ENCODE measurements at regions not wholly inside any gene's neighbourhood (a gene's known extent, or its start where the extent isn't known, plus 50 kb on each side); places are given as distances from the start of the nearest gene placed in this dataset.
"Not testable (repeated sequence)": the region's sequence is repeated elsewhere in the genome, so short reads cannot be mapped to it uniquely, and the experiment has no call there.

DNA sequence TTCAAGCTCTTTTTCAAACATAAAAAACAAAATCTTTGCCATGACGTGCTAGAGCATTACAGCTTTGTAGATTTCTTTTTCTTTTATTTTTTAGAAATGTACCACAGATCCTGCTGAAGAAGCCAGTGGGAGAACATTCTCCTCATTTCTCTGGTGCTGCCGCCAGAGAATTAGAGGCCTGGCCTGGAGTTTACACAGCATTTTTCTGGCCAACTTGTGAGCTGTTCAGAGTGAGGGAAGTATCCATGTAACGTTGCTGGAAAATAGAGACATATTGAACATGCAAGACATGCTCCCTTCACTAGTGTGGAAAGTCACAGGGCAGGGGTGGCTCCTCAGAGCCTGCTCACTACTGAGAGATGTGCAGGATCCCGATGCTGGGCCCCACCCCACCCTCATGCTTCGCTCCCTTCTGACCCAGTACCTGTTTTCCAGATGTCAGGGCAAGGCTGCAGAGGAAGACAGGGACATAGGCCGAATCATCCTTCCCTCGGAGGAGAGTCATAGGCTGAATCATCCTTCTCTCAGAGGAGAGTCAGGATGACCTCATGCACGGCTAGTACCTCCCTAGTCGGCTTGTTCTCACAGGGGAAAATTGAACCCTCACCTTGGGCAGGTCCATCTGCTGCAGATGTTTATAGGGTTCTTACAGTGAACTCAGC lies 298.5 kb downstream of the INSIG2 start:
- H3K4me1 Mint-ChIP-seq: no peaks in the 10 kb centered on the region

DNA sequence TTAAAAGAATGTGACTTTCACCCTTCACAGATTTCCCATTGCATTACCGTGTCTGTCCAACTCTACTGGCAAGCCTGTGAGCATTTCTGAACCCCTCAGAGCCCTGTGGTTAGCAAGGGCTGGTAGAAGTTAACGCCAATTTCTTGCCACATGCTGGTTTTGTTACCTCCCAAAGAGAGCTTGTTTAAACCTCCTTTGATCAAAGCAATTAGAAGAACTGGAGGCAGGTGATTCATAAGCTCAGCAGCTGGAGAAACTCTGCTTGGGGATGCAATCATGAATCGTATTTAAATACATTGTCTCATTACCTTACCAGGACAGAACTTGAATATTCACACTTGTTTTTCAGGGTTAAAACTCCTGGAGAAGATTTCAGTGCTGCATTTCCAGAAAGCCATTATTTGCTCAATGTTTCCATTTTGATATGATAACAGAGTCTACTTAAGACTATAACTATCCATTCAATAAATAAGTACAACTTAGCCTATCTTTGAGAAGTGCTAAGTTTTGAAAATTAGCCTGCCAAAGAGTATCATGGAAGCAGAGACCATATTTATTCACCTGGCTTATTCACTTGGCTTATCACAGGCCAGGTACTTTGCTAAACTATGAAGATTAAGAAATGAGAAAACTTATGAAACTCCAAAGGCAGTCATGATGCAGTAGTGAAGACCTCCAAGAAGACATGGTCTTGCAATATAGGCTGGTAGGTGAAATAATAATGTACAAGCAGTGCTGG lies 292.8 kb downstream of the INSIG2 start:
- CTCF ChIA-PET: no interaction called here
- Mint-ChIP-seq H3K4me1 (no peaks in the 10 kb centered on the region), H3K27ac (no peak overlapping the region), H3K36me3 (ENCODE audit: low read depth) (no peaks in the 10 kb centered on the region), H3K9me3 (ENCODE audit: low read depth) (no peaks in the 10 kb centered on the region), H3K27me3 (peaks cover 11% of the 10 kb centered on the region), H3K4me3 (no peak overlapping the region)
- DNase-seq (no peak), ATAC-seq (no peak)
- intact Hi-C loops (cut with DNase I, micrococcal nuclease): loop anchor here in 1 of 2 experiments (10.0 kb wide), 1 partner anchor 336 kb away; no protein-coding TSS in a partner anchor
- POLR2A ChIA-PET: no interaction called here

More for the DNA sequence above, 298.5 kb downstream of the INSIG2 start:
- no peak overlapping the region for H3K27ac Mint-ChIP-seq
- peaks cover 1% of the 10 kb centered on the region for H3K9me3 Mint-ChIP-seq (ENCODE audit: low read depth)
- no peak for ATAC-seq
- POLR2A ChIA-PET: interaction anchor here (0.7 kb wide), 1 partner anchor 40 kb away, joined by 10 read pairs; no protein-coding TSS in a partner anchor
- CTCF ChIA-PET: no interaction called here
- peaks cover 5% of the 10 kb centered on the region for H3K27me3 Mint-ChIP-seq
- DNase-seq: no peak
- H3K36me3 Mint-ChIP-seq (ENCODE audit: low read depth): no peaks in the 10 kb centered on the region
- intact Hi-C loops (cut with DNase I, micrococcal nuclease): loop anchor here in 1 of 2 experiments (10.0 kb wide), 1 partner anchor 342 kb away; no protein-coding TSS in a partner anchor
- H3K4me3 Mint-ChIP-seq: no peak overlapping the region

DNA sequence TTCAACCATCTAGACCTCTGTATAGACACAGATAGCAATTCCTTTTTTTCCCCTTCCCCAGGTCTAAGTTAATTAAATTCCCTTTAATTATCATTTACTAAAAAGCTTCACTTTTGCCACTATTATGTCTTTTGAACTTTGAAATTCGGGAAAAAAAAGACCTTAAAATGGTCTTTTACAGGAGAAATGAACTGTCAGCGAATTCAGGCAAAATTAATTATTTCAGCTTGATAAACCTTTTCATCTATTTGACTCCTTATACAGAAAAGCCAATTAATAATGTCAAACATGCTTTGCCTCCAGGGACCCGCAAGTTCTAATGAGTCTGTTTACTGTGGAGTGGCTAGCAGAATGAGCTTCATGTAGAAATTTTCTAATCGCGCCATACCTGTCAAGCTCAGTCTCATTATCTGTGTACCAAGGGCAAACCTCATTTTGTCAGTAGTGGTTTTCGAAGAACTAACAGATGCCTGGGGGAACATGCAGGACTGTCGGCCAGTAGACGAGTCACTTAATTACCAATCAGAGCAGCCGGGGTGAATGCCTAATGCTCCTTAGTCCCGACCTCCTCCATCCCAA lies 287.7 kb downstream of the INSIG2 start:
- POLR2A ChIA-PET: no interaction called here
- no peak for DNase-seq

DNA sequence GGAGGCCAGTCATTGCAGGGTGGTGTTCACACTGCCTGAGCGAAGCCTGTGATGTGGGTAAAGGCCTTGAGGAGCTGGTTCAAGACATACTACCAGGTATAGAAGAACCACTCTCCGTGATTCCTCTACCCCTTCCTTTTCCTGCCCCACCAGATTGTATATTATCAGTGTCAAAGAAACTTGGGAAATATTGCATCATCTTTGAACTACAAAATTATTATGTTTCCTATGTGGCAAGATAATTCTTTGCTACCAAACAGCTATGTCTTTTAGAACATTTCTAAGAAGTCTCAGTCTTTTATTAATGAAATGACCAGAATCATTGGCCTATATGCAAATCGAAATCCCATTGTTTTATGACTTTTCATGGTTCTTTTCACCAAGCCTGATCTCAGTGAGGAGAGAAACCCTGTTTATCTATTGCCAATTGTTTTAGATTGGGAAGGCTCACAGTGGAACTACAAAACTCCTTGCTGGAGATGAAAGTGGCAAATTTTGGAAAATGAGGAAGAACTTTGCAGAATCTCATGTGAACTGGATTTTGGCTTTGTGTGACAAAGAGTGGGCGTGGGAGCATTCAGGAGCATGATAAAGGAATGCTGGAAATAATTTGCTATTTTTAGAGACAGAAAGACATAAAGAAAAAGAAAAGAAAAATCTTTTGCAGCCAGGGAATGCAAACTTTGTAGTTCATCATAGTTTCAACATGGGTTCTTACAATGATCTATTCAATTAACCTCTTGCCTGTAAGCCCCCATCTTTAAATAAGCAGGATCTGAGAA lies 286.9 kb downstream of the INSIG2 start:
- H3K9me3 Mint-ChIP-seq (ENCODE audit: low read depth): no peaks in the 10 kb centered on the region
- intact Hi-C loops (cut with DNase I, micrococcal nuclease): loop anchor here in 1 of 2 experiments (5.0 kb wide), 1 partner anchor 482 kb away; no protein-coding TSS in a partner anchor

More for the DNA sequence above, 287.7 kb downstream of the INSIG2 start:
- no peak for ATAC-seq
- Mint-ChIP-seq H3K9me3 (ENCODE audit: low read depth) (no peaks in the 10 kb centered on the region), H3K36me3 (ENCODE audit: low read depth) (no peaks in the 10 kb centered on the region), H3K27me3 (peaks cover 11% of the 10 kb centered on the region), H3K4me3 (no peak overlapping the region), H3K4me1 (no peaks in the 10 kb centered on the region), H3K27ac (no peak overlapping the region)
- CTCF ChIA-PET: no interaction called here
- intact Hi-C loops (cut with DNase I, micrococcal nuclease): no loop called here

DNA sequence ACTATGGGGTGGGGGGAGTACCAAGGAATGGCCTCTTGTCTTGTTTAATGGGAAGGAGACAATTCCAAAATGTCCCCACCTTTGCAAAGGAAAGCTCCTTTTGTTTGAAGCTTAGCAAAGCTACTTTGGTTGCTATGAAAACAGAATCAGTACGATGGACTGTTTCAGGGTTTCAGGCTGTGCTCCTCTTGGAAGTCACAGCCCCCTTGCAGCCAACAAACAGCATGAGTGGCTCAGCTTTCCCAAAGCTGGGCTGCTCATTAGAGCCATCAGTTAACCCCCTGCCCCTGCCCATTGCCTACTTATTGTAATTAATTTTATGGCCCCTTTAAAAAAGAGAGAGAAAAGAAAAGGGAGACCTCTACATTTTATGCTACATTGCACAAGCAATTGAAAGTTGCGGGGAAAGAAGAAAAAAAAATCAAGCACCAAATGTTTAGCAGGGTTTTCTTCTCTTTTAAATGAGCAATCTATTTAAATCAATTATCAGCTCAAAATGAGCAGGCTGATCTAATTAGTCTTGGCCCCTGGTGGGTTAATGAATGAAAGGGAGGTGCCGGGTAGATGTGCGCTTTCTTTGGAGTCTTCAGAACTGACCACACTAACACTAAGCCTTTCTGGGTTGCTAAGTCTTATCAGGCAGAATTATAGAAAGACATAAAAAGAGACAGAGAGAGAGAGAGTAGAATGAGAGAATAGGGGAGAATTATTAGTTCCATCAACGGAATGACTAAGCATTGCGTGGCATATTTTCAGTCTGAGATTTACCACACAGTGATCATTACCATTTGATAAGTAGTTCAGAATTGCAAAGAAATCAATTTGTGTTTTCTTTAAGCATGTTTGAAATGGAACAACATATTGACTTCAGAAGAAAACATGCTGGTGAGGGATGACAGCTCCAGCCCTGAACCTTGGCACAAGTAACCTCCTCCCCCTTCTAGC lies 284.9 kb downstream of the INSIG2 start:
- intact Hi-C loops (cut with DNase I, micrococcal nuclease): loop anchor here in 1 of 2 experiments (5.0 kb wide), 1 partner anchor 484 kb away; no protein-coding TSS in a partner anchor
- POLR2A ChIA-PET: no interaction called here

More for the DNA sequence above, 286.9 kb downstream of the INSIG2 start:
- POLR2A ChIA-PET: no interaction called here
- no peaks in the 10 kb centered on the region for H3K36me3 Mint-ChIP-seq (ENCODE audit: low read depth)
- H3K27me3 Mint-ChIP-seq: peaks cover 11% of the 10 kb centered on the region
- DNase-seq (no peak), ATAC-seq (no peak)
- no peak overlapping the region for H3K4me3 Mint-ChIP-seq
- CTCF ChIA-PET: no interaction called here
- H3K4me1 Mint-ChIP-seq: no peaks in the 10 kb centered on the region
- H3K27ac Mint-ChIP-seq: no peak overlapping the region

DNA sequence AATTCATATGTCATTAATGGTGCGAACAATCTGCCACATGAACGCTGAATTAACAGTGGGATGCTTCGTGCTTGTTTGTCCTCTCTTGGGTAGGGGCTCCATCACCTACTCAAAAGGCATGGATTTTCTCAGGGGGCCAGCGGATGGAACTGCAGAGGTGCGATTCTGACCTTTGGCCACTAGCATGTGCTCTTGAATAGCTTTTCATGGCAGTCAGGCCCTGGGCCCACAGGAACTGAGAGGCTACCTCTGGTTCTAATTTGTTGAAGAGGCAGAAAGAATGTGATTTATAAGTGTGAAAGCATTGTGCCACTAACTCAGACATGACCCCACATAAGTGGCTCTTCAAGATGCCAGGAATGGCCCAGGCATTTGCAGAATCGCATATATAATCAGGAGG lies 283.2 kb downstream of the INSIG2 start:
- Mint-ChIP-seq H3K4me3 (no peak overlapping the region), H3K27ac (no peak overlapping the region), H3K36me3 (ENCODE audit: low read depth) (no peaks in the 10 kb centered on the region), H3K9me3 (ENCODE audit: low read depth) (no peaks in the 10 kb centered on the region), H3K4me1 (no peaks in the 10 kb centered on the region), H3K27me3 (peaks cover 13% of the 10 kb centered on the region)
- DNase-seq (peak; percentile 36), ATAC-seq (no peak)
- ChIA-PET CTCF (interaction anchor here (0.5 kb wide), 1 partner anchor 17 kb away, joined by 3 read pairs; no protein-coding TSS in a partner anchor), POLR2A (no interaction called here)
- intact Hi-C loops (cut with DNase I, micrococcal nuclease): loop anchor here in 1 of 2 experiments (5.0 kb wide), 1 partner anchor 486 kb away; no protein-coding TSS in a partner anchor

More for the DNA sequence above, 284.9 kb downstream of the INSIG2 start:
- DNase-seq: no peak
- no peak for ATAC-seq
- Mint-ChIP-seq H3K4me3 (no peak overlapping the region), H3K36me3 (ENCODE audit: low read depth) (no peaks in the 10 kb centered on the region), H3K9me3 (ENCODE audit: low read depth) (no peaks in the 10 kb centered on the region), H3K4me1 (no peaks in the 10 kb centered on the region), H3K27me3 (peaks cover 12% of the 10 kb centered on the region), H3K27ac (no peak overlapping the region)
- CTCF ChIA-PET: interaction anchor here (1.3 kb wide), 1 partner anchor 9 kb away, joined by 3 read pairs; no protein-coding TSS in a partner anchor

DNA sequence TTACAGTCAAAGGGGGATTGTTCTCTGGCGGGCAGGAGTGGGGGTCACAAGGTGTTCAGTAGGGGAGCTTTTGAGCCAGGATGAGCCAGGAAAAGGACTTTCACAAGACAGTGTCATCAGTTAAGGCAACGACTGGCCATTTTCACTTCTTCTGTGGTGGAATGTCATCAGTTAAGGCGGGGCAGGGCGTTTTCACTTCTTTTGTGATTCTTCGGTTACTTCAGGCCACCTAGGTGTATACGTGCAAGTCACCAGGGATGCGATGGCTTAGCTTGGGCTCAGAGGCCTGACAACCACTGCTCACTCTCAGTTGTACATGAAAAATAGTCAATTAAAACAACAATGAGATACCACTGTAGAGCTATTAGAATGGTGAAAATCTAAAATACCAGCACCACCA lies 281.2 kb downstream of the INSIG2 start:
- ATAC-seq; H3K27ac Mint-ChIP-seq; H3K36me3 Mint-ChIP-seq (ENCODE audit: low read depth); intact Hi-C loops (cut with DNase I, micrococcal nuclease); DNase-seq; POLR2A ChIA-PET; H3K9me3 Mint-ChIP-seq (ENCODE audit: low read depth); H3K4me1 Mint-ChIP-seq; H3K4me3 Mint-ChIP-seq: not testable (repeated sequence)
- peaks cover 17% of the 10 kb centered on the region for H3K27me3 Mint-ChIP-seq
- CTCF ChIA-PET: interaction anchor here (0.7 kb wide), 1 partner anchor 765 kb away, joined by 4 read pairs; no protein-coding TSS in a partner anchor

DNA sequence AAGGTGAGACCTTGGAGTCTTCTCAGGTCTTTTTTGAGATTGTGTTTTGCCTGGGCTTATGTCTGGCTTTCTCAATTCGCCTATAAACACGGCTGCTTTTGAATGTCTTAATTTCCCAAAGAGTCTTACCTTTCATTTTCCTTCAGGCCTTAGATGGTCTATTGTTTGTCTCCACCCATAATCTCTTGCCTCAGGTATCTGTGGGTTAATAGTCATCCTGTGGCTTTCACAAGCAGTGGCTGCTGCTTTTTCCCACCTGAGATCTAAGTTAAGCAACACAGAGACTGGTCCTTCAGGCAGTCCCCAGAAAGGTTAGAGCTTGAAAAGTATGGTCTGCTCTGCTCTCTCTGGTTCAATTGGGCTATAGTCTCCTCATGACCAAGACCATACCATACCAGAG lies 275.3 kb downstream of the INSIG2 start:
- intact Hi-C loops (cut with DNase I, micrococcal nuclease): no loop called here
- ChIA-PET CTCF (interaction anchor here (1.0 kb wide), 1 partner anchor 10 kb away, joined by 3 read pairs; no protein-coding TSS in a partner anchor), POLR2A (no interaction called here)
- H3K27ac Mint-ChIP-seq: no peak overlapping the region
- H3K4me3 Mint-ChIP-seq: no peak overlapping the region
- H3K27me3 Mint-ChIP-seq: peaks cover 15% of the 10 kb centered on the region
- H3K9me3 Mint-ChIP-seq (ENCODE audit: low read depth): peaks cover 2% of the 10 kb centered on the region
- H3K36me3 Mint-ChIP-seq (ENCODE audit: low read depth): no peaks in the 10 kb centered on the region
- ATAC-seq (no peak), DNase-seq (no peak)
- no peaks in the 10 kb centered on the region for H3K4me1 Mint-ChIP-seq

DNA sequence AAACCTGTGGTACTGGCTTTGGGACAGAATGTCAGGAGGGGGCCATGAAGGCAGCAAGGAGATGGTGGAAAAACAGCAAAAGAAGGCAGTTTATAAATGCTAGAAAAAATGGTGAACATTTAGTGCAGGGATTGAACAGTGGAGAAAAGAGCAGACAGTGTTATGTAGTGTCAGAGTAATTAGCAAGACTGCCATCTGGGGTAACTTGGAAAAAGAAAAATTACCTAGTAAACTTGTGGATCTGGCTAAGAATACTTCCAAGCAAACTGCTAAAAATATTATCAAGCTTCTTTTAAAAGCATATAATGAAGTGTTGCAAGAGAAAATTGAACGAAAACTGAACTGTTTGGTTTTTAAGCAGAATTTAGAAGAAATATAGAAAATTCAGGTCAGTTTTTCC lies 267.8 kb downstream of the INSIG2 start:
- Mint-ChIP-seq H3K36me3 (ENCODE audit: low read depth) (no peaks in the 10 kb centered on the region), H3K4me3 (no peak overlapping the region), H3K27ac (no peak overlapping the region), H3K27me3 (peaks cover 4% of the 10 kb centered on the region), H3K9me3 (ENCODE audit: low read depth) (no peaks in the 10 kb centered on the region), H3K4me1 (no peaks in the 10 kb centered on the region)
- ATAC-seq (no peak), DNase-seq (no peak)
- intact Hi-C loops (cut with DNase I, micrococcal nuclease): no loop called here
- POLR2A ChIA-PET: no interaction called here
- CTCF ChIA-PET: no interaction called here

DNA sequence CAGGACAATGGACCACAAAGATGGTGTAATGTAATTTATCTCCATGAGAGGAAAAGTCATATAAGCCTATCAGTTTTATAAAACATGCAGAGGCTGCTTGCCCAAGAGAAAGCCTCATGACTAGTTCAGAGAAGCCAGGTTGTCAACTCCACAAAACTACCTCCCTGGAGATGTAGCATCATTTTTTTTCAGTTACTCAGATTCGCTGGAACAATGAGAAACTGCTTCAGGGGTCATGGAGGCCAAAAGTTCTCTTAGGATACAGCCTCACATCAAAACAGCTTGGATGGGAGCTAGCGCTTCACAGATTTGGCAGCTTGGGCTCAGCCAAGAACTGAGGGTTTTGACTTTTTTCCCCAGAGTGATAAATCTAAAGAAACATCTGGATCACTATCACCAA lies 263.5 kb downstream of the INSIG2 start:
- POLR2A ChIA-PET: no interaction called here
- Mint-ChIP-seq H3K27me3 (peaks cover 10% of the 10 kb centered on the region), H3K9me3 (ENCODE audit: low read depth) (no peaks in the 10 kb centered on the region), H3K36me3 (ENCODE audit: low read depth) (no peaks in the 10 kb centered on the region), H3K27ac (no peak overlapping the region), H3K4me1 (no peaks in the 10 kb centered on the region), H3K4me3 (no peak overlapping the region)
- intact Hi-C loops (cut with DNase I, micrococcal nuclease): no loop called here
- CTCF ChIA-PET: interaction anchor here (1.1 kb wide), 1 partner anchor 39 kb away, joined by 3 read pairs; no protein-coding TSS in a partner anchor
- ATAC-seq (no peak), DNase-seq (no peak)

Data from activated CD4-positive, alpha-beta T cell treated with anti-CD3 and anti-CD28 coated beads for 36 hours (primary cell).